HG02763 (cell line): ENCODE measurements at regions not wholly inside any gene's neighbourhood (a gene's known extent, or its start where the extent isn't known, plus 50 kb on each side); places are given as distances from the start of the nearest gene placed in this dataset.
A peak's percentile ranks its signal among the peaks of the same experiment; 100 is the strongest.
"Not testable (repeated sequence)": the region's sequence is repeated elsewhere in the genome, so short reads cannot be mapped to it uniquely, and the experiment has no call there.

ENCODE experiments used
- ATAC-seq: cut with Tn5 transposase; IDR thresholded peaks from one replicate; pipeline ENCODE4 v1.9.1; 2021; ENCODE audit warnings: mild to moderate bottlenecking, moderate library complexity; ENCODE audit not compliant: unreplicated experiment

- no peak for ATAC-seq
Measured at GRCh38 chr1:229119161-229119560, 151.8 kb upstream of the RAB4A start.

- no peak for ATAC-seq
Measured at GRCh38 chr1:229119876-229120275, 151.0 kb upstream of the RAB4A start.

DNA sequence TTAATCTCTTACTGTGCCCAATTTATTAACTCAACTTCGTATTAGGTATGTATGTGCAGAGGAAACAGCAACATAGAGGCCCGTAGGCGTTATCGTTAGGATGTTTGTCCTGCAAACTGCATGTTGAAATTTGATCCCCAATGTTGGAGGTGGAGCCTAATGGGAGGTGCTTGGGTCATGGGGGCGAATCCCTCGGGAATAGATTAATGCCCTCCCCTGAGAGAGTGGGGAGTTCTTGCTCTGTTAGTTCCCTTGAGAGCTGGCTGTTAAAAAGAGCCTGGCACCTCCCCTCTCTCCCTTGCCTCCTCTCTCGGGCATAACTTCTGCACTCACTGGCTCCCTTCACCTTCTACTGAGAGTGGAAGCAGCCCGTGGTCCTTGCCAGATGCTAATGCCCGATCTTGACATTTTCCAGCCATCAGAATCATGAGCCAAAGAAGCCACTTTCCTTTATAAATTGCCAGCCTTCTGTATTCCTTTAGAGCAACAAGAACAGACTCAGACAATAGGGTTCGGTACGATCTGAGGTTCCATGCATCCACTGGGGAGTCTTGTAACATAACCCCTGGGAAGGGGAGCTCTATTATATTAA lies 149.0 kb upstream of the RAB4A start:
- no peak for ATAC-seq

- ATAC-seq = no peak
Measured at GRCh38 chr1:229122606-229123005, 148.3 kb upstream of the RAB4A start.

DNA sequence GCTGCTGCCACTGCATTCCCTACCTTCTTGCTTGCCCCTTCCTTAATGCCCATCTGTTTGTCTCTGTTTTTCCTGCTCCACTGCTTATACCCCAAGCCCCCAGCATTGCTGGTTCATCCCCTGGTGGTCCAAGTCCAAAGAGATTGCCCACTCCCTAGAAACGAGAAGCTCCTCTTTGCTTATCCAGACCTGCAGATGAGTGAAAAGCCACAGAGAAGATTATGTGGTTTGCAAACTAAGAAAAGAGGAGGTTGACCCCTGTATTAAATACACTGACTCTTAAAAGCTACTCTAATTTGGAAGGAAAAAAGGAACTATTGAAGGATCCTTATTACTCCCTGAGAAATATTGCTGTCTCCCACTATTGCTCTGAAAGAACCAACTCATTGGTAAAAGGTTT lies 146.8 kb upstream of the RAB4A start:
- ATAC-seq = no peak

- ATAC-seq = no peak
Measured at GRCh38 chr1:229124520-229125124, 146.3 kb upstream of the RAB4A start.

GRCh38 chr1:229127301-229127700 lies 143.6 kb upstream of the RAB4A start:
- peak; percentile 47 for ATAC-seq

DNA sequence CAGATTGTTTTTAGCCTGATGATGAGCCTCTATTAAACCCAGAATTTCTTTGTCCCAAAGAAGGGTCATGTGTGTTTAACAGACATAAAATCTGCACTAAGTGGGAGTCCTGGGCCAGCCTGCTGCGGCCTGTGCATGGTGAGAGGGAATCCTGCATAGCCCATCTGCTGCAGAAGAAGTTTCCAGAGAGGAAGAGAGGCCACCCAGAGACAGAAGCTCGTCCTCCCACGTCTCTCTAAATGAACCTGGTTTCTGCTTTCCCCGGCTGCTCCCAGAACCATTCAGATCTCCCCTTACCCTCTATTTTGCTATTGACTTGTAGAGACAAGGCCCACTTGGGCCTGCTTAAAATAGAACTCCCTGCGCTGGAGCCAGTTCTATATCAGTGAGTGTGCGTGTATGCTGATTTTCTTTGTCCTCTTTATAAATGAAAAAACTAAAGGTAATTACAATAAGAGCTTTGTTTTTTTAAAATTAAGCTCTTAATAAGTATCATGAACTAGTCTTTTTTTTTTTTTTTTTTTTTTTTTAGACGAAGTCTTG lies 142.8 kb upstream of the RAB4A start:
- no peak for ATAC-seq

DNA sequence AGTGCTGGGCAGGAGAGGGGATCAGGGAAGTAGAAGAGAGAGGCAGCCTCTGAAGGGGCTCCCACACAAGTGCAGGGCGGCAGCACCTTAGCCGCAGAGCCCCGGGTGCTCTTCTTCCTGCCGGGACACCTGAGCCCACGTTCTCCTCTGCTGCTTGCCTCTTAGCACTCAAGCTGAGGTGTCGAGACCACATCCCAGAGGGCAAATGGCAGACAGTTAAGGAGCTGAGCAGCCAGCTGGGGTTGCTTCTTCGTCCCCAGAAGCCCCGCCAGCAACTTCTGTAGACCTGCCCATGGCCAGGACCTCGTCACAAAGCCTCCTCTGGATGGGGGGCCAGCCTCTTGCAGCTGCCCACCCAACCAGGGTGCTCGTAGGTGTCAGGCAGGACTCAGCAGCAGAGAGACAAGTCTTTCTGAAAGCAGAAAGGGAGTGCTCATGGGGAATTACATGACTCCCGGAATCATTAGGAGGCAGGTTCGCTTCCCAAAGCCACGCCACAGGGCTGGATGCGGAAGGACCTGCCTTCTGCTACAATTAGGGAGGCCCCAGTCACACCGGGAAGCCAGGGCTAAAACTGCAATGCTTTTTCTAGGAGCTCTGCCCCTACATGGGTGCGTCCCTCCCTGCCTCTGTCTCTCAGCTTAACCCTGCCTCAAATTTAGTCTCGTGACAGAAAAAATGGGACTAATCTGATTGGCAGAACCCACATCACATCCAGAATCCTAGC lies 141.4 kb upstream of the RAB4A start:
- no peak for ATAC-seq

GRCh38 chr1:229130028-229130668 lies 140.8 kb upstream of the RAB4A start:
- ATAC-seq = no peak

- ATAC-seq = no peak
Measured at GRCh38 chr1:229131243-229132105, 139.4 kb upstream of the RAB4A start.

GRCh38 chr1:229132106-229132443 lies 138.8 kb upstream of the RAB4A start:
- no peak for ATAC-seq

- ATAC-seq = no peak
Measured at GRCh38 chr1:229132706-229133105, 138.2 kb upstream of the RAB4A start.

DNA sequence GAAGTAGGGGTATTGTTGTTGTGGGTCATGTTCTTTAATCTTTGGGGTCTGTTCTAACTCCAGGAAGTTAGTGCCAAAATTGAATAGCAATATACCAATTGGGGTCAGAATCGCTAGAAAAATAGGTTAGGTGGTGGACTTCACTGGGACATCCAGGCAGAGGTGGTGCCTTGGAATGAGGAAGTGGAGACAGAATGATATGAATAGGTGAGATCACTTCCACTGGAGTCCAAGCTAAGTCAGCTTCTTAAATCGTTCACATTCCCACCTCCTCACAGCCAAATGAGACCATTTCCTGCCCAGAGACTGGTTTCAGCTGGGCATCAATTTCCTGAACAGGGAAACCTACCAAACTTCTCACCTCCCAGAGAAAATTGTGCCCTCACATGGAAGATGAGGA lies 137.8 kb upstream of the RAB4A start:
- ATAC-seq = no peak

GRCh38 chr1:229133811-229134210 lies 137.1 kb upstream of the RAB4A start:
- ATAC-seq = no peak

GRCh38 chr1:229134381-229135217 lies 136.3 kb upstream of the RAB4A start:
- ATAC-seq = not testable (repeated sequence)

GRCh38 chr1:229135773-229136172 lies 135.1 kb upstream of the RAB4A start:
- no peak for ATAC-seq

- ATAC-seq = no peak
Measured at GRCh38 chr1:229136822-229137221, 134.1 kb upstream of the RAB4A start.

DNA sequence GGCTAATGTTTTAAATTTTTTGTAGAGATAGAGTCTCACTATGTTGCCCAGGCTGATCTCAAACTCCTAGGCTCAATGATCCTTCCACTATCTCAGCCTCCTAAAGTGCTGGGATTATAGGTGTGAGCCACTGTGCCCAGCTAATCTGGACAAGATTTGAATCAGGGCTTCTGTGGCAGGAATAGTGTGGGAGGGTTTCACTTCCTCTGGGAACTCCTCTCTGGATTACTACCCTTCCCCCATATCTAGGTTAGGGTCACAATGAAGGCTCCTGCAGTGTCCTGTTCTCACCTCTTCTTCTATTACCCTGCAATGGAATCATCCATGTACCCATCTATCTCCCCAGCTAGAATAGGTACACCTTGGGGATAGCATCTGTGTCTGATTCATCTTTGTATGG lies 133.6 kb upstream of the RAB4A start:
- ATAC-seq = no peak

DNA sequence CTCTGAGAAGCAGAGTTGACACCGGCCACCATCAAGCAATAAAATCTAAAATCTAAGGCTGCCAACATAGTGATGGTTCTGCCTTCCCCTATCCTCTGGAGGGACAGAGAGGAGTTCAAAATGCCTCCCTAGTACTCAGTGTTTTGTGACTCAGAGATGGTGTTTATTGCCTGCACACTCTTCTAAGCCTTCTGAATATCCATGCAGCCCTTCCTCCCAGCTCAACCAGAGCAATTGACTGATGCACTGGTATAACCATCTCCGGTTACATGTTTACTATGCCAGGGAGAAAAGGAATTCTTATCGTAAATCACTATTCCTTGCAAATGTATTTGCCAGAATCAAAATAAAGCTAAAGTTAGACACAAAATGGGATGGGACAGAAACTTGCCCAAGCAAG lies 132.9 kb upstream of the RAB4A start:
- ATAC-seq = no peak
